ENCODE measurements at regions not wholly inside any gene's neighbourhood (a gene's known extent, or its start where the extent isn't known, plus 50 kb on each side); places are given as distances from the start of the nearest gene placed in this dataset.
A peak's percentile ranks its signal among the peaks of the same experiment; 100 is the strongest.
"Not testable (repeated sequence)": the region's sequence is repeated elsewhere in the genome, so short reads cannot be mapped to it uniquely, and the experiment has no call there.

- POLR2A ChIA-PET; H3K4me3 Mint-ChIP-seq; H3K4me1 ChIP-seq (ENCODE audit: control insufficient read depth in 2 of 2, insufficient read depth in 2 of 2, low read length in 2 of 2); CTCF ChIA-PET; H3K36me3 Mint-ChIP-seq; H3K27ac ChIP-seq (ENCODE audit: low read depth, low read length); H3K36me3 ChIP-seq (ENCODE audit: control insufficient read depth in 2 of 3, insufficient read depth in 3 of 3, low read length in 3 of 3); H3K9me3 Mint-ChIP-seq; H3K27me3 ChIP-seq (ENCODE audit: control insufficient read depth in 2 of 2, insufficient read depth in 2 of 2, low read length in 2 of 2); DNase-seq; H3K9me3 ChIP-seq (ENCODE audit: control insufficient read depth in 2 of 3, low read length in 3 of 3); H3K4me3 ChIP-seq (ENCODE audit: low read length); H3K27me3 Mint-ChIP-seq; ATAC-seq: not testable (repeated sequence)
- H3K27ac Mint-ChIP-seq, result peak overlapping the region in 1 of 9 donors; percentile 51
- peaks cover 0 to 19% (median 11%) of the 10 kb centered on the region in 7 donors for H3K4me1 Mint-ChIP-seq
- intact Hi-C loops (cut with micrococcal nuclease), result loop anchor here in 1 of 2 donors (10.0 kb wide), 1 partner anchor 710 kb away; the partner anchor contains the start of genes FBXO36 and TRIP12
Observed at GRCh38 chr2:230634721-230635313, 77.8 kb upstream of the CAB39 start.

- intact Hi-C loops (cut with micrococcal nuclease), result loop anchor here in 1 of 2 donors (10.0 kb wide), 1 partner anchor 712 kb away; the partner anchor contains the start of genes FBXO36 and TRIP12
- POLR2A ChIA-PET, result no interaction called here
- ATAC-seq (no peak), DNase-seq (no peak)
- CTCF ChIA-PET, result no interaction called here
- H3K9me3 ChIP-seq (ENCODE audit: control insufficient read depth in 2 of 3, low read length in 3 of 3), result no peaks in the 10 kb centered on the region
- no peaks in the 10 kb centered on the region for H3K4me1 ChIP-seq (ENCODE audit: control insufficient read depth in 2 of 2, insufficient read depth in 2 of 2, low read length in 2 of 2)
- H3K36me3 ChIP-seq (ENCODE audit: control insufficient read depth in 2 of 3, insufficient read depth in 3 of 3, low read length in 3 of 3), result no peaks in the 10 kb centered on the region
- no peaks in the 10 kb centered on the region for H3K9me3 Mint-ChIP-seq
- H3K4me1 Mint-ChIP-seq, result peaks cover under 1 to 19% (median 14%) of the 10 kb centered on the region in 7 donors
- H3K27ac ChIP-seq (ENCODE audit: low read depth, low read length), result no peak overlapping the region
- H3K36me3 Mint-ChIP-seq, result peaks cover 0 to 1% (median 0%) of the 10 kb centered on the region in 5 donors
- H3K27me3 Mint-ChIP-seq, result no peaks in the 10 kb centered on the region
- H3K4me3 ChIP-seq (ENCODE audit: low read length), result no peak overlapping the region
- H3K27me3 ChIP-seq (ENCODE audit: control insufficient read depth in 2 of 2, insufficient read depth in 2 of 2, low read length in 2 of 2), result no peaks in the 10 kb centered on the region
- peak overlapping the region in 2 of 9 donors; percentile 28 to 60 for H3K27ac Mint-ChIP-seq
- H3K4me3 Mint-ChIP-seq, result peak overlapping the region in 1 of 10 donors; percentile 23
Observed at GRCh38 chr2:230636684-230637271, 75.9 kb upstream of the CAB39 start.

- H3K9me3 Mint-ChIP-seq; H3K36me3 ChIP-seq (ENCODE audit: control insufficient read depth in 2 of 3, insufficient read depth in 3 of 3, low read length in 3 of 3); H3K4me3 Mint-ChIP-seq; ATAC-seq; H3K27me3 ChIP-seq (ENCODE audit: control insufficient read depth in 2 of 2, insufficient read depth in 2 of 2, low read length in 2 of 2); H3K36me3 Mint-ChIP-seq; H3K9me3 ChIP-seq (ENCODE audit: control insufficient read depth in 2 of 3, low read length in 3 of 3); H3K27me3 Mint-ChIP-seq; CTCF ChIA-PET; H3K4me1 ChIP-seq (ENCODE audit: control insufficient read depth in 2 of 2, insufficient read depth in 2 of 2, low read length in 2 of 2); DNase-seq; H3K27ac ChIP-seq (ENCODE audit: low read depth, low read length); H3K4me3 ChIP-seq (ENCODE audit: low read length): not testable (repeated sequence)
- Mint-ChIP-seq H3K27ac (peak overlapping the region in 1 of 9 donors; percentile 28), H3K4me1 (peaks cover 5 to 24% (median 19%) of the 10 kb centered on the region in 7 donors)
- intact Hi-C loops (cut with micrococcal nuclease), result loop anchor here in 1 of 2 donors (10.0 kb wide), 1 partner anchor 713 kb away; the partner anchor contains the start of genes FBXO36 and TRIP12
- POLR2A ChIA-PET, result interaction anchor here (0.7 kb wide), 1 partner anchor 1933 kb away, joined by 3 read pairs; no protein-coding TSS in a partner anchor
Observed at GRCh38 chr2:230637486-230637885, 75.2 kb upstream of the CAB39 start.

- CTCF ChIA-PET, result no interaction called here
Observed at GRCh38 chr2:230640540-230641011, 72.1 kb upstream of the CAB39 start.

GRCh38 chr2:230642966-230643365 lies 69.7 kb upstream of the CAB39 start:
- Histone ChIP-seq H3K4me3 (ENCODE audit: low read length) (peak overlapping the region; percentile 34), H3K4me1 (ENCODE audit: control insufficient read depth in 2 of 2, insufficient read depth in 2 of 2, low read length in 2 of 2) (peaks cover 20 to 24% of the 10 kb centered on the region in 2 donors), H3K36me3 (ENCODE audit: control insufficient read depth in 2 of 3, insufficient read depth in 3 of 3, low read length in 3 of 3) (no peaks in the 10 kb centered on the region), H3K9me3 (ENCODE audit: control insufficient read depth in 2 of 3, low read length in 3 of 3) (no peaks in the 10 kb centered on the region), H3K27me3 (ENCODE audit: control insufficient read depth in 2 of 2, insufficient read depth in 2 of 2, low read length in 2 of 2) (no peaks in the 10 kb centered on the region), H3K27ac (ENCODE audit: low read depth, low read length) (peak overlapping the region; percentile 68)
- Mint-ChIP-seq H3K9me3 (peaks cover 0 to 7% (median 0%) of the 10 kb centered on the region in 11 donors), H3K4me3 (peak overlapping the region in 4 of 10 donors; percentile 25 to 72 (median 55)), H3K27ac (peak overlapping the region; percentile 83 to 98 (median 94)), H3K4me1 (peaks cover 14 to 36% (median 26%) of the 10 kb centered on the region in 7 donors), H3K36me3 (peaks cover 0 to 11% (median 0%) of the 10 kb centered on the region in 5 donors), H3K27me3 (no peaks in the 10 kb centered on the region)
- CTCF ChIA-PET, result no interaction called here
- intact Hi-C loops (cut with micrococcal nuclease), result loop anchor here in 1 of 2 donors (5.0 kb wide), 1 partner anchor 34 kb away; no protein-coding TSS in a partner anchor
- POLR2A ChIA-PET, result interaction anchor here (1.5 to 2.5 kb wide), 4 partner anchors 17 to 124 kb away, joined by 5 to 10 read pairs (median 6); partner anchors contain the start of gene CAB39
- ATAC-seq (no peak), DNase-seq (no peak)

More at GRCh38 chr2:230640540-230641011, 72.1 kb upstream of the CAB39 start:
- no peak for DNase-seq
- intact Hi-C loops (cut with micrococcal nuclease), result loop anchor here in 1 of 2 donors (5.0 kb wide), 1 partner anchor 37 kb away; no protein-coding TSS in a partner anchor
- peaks cover 0 to 8% (median 0%) of the 10 kb centered on the region in 5 donors for H3K36me3 Mint-ChIP-seq
- no peaks in the 10 kb centered on the region for H3K9me3 ChIP-seq (ENCODE audit: control insufficient read depth in 2 of 3, low read length in 3 of 3)
- no peaks in the 10 kb centered on the region for H3K9me3 Mint-ChIP-seq
- H3K27me3 Mint-ChIP-seq, result no peaks in the 10 kb centered on the region
- H3K36me3 ChIP-seq (ENCODE audit: control insufficient read depth in 2 of 3, insufficient read depth in 3 of 3, low read length in 3 of 3), result no peaks in the 10 kb centered on the region
- no peak overlapping the region for H3K4me3 Mint-ChIP-seq
- no peak overlapping the region for H3K27ac ChIP-seq (ENCODE audit: low read depth, low read length)
- no peaks in the 10 kb centered on the region for H3K27me3 ChIP-seq (ENCODE audit: control insufficient read depth in 2 of 2, insufficient read depth in 2 of 2, low read length in 2 of 2)
- peaks cover 19 to 46% (median 41%) of the 10 kb centered on the region in 7 donors for H3K4me1 Mint-ChIP-seq
- POLR2A ChIA-PET, result interaction anchor here (0.9 kb wide), 1 partner anchor 21 kb away, joined by 3 read pairs; no protein-coding TSS in a partner anchor
- no peak overlapping the region for H3K27ac Mint-ChIP-seq
- H3K4me3 ChIP-seq (ENCODE audit: low read length), result no peak overlapping the region
- H3K4me1 ChIP-seq (ENCODE audit: control insufficient read depth in 2 of 2, insufficient read depth in 2 of 2, low read length in 2 of 2), result peaks cover 20 to 24% of the 10 kb centered on the region in 2 donors
- ATAC-seq, result no peak

GRCh38 chr2:230643576-230644291 lies 68.9 kb upstream of the CAB39 start:
- Histone ChIP-seq H3K4me1 (ENCODE audit: control insufficient read depth in 2 of 2, insufficient read depth in 2 of 2, low read length in 2 of 2) (peaks cover 20 to 24% of the 10 kb centered on the region in 2 donors), H3K27me3 (ENCODE audit: control insufficient read depth in 2 of 2, insufficient read depth in 2 of 2, low read length in 2 of 2) (no peaks in the 10 kb centered on the region), H3K9me3 (ENCODE audit: control insufficient read depth in 2 of 3, low read length in 3 of 3) (no peaks in the 10 kb centered on the region), H3K4me3 (ENCODE audit: low read length) (peak overlapping the region; percentile 31), H3K36me3 (ENCODE audit: control insufficient read depth in 2 of 3, insufficient read depth in 3 of 3, low read length in 3 of 3) (no peaks in the 10 kb centered on the region), H3K27ac (ENCODE audit: low read depth, low read length) (peak overlapping the region; percentile 68)
- Mint-ChIP-seq H3K27ac (peak overlapping the region; percentile 87 to 98 (median 94)), H3K27me3 (no peaks in the 10 kb centered on the region), H3K9me3 (peaks cover 0 to 9% (median 0%) of the 10 kb centered on the region in 11 donors), H3K36me3 (peaks cover 0 to 12% (median 0%) of the 10 kb centered on the region in 5 donors), H3K4me3 (peak overlapping the region; percentile 23 to 84 (median 72)), H3K4me1 (peaks cover 14 to 36% (median 24%) of the 10 kb centered on the region in 7 donors)
- POLR2A ChIA-PET, result interaction anchor here (0.6 to 2.5 kb wide), 8 partner anchors 8 to 425 kb away, joined by 3 to 10 read pairs (median 4); partner anchors contain the start of gene CAB39
- peak; percentile 93 for ATAC-seq
- intact Hi-C loops (cut with micrococcal nuclease), result loop anchor here (1.0 to 5.0 kb wide), 5 partner anchors 16 to 151 kb away; partner anchors contain the start of gene CAB39 (in 2 of the 2)
- peak in 8 of 9 donors; percentile 42 to 72 (median 62) for DNase-seq
- CTCF ChIA-PET, result interaction anchor here (0.5 to 1.2 kb wide), 6 partner anchors 18 to 155 kb away, joined by 3 to 5 read pairs (median 3); no protein-coding TSS in a partner anchor

Measured in naive thymus-derived CD4-positive, alpha-beta T cell (primary cell).